RCC 7860 (cell line): ENCODE measurements at regions not wholly inside any gene's neighbourhood (a gene's known extent, or its start where the extent isn't known, plus 50 kb on each side); places are given as distances from the start of the nearest gene placed in this dataset.
"Not testable (repeated sequence)": the region's sequence is repeated elsewhere in the genome, so short reads cannot be mapped to it uniquely, and the experiment has no call there.

ENCODE experiments used
- DNase-seq: peaks from one replicate; pipeline ENCODE4 v3.0.0-alpha.2; 2015; ENCODE audit warnings: low spot score
- FAIRE-seq: peaks from 2 replicates; lab custom pipeline; 2012; peaks lifted over from hg19 to GRCh38; lab: Jason Lieb, UNC

DNA sequence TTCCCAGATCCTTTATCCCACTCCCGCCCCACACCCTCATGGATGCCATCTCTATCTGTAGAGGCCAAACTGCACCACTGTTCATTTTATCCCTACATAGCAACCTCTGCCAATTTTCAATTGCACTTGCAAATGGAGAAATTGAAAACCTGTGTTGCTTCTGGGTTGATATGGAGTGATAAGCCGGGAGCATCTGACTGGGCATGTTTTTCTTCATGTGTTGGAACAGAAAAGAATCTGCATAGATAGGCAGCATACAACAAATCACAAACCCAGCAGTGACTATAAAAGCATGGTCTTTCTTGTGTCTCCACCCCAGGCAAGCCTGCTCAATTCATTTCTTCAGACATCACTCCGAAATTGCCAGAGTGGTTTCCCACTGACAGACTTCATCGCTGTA is 608.8 kb upstream of the CAMK1G start:
- DNase-seq = no peak
- no peak for FAIRE-seq

DNA sequence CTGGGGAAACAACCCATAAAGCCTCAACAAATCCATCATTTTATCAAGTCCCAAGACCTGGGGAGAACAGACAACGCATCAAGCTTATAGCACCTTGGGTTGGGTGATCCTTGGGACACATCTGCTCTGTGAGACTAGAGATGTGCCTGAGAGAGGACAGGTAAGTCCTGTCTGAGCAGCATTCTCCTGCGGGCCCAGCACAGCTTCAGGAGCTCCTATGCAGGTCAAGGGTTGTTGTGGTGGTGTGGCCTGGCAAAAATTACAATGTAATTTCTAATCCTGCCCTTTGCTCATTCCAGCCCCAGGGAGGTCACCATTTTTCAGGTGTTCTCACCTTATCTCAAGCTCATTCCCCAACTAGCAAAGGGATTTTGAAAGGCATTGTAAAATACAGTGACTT is 608.1 kb upstream of the CAMK1G start:
- DNase-seq (no peak), FAIRE-seq (no peak)

- DNase-seq (no peak), FAIRE-seq (peak; percentile 28)
Measured at GRCh38 chr1:208977012-208977411, 606.5 kb upstream of the CAMK1G start.

GRCh38 chr1:208977638-208978256 is 605.8 kb upstream of the CAMK1G start:
- DNase-seq = no peak
- FAIRE-seq = no peak

GRCh38 chr1:208979776-208980175 is 603.7 kb upstream of the CAMK1G start:
- FAIRE-seq (no peak), DNase-seq (peak; percentile 26)

DNA sequence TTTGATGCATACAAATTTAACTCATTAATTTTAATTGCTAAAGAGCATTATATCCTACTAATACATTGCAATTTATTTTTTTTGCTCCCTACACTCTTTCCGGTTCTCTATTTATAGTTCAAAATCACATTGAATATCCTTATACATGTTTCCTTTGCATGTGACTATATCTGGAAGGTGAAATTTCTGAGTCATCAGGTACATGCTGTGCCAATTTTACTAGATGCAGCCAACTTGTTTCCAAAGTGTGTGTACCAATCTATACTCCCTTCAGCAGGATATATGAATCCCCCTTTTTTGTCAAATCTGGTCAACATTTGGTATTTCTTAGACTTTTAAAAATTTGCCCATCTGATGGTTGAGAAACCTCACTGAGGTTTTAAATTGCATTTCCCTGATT is 602.9 kb upstream of the CAMK1G start:
- DNase-seq (no peak), FAIRE-seq (no peak)

- no peak for DNase-seq
- no peak for FAIRE-seq
Measured at GRCh38 chr1:208985231-208985630, 598.3 kb upstream of the CAMK1G start.

DNA sequence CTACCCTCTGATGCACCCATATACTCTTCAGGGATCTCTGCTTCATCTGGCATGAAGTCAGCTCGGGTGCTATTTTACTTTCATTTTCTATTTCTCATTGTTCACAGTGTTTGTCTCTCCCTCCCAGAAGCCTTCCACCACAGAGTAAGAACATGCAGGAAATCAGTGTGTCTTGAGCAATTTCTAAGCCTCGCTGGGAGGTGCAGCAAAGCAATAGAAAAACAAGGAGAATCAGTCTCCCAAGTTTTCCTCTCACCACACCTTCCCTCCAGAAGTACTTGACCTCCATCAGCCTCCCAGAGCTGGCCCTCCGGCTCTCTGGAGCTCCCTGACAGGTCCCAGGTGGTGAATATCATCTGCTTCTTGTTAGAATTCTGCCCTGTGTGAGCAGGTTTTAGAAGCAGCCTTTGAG is 594.7 kb upstream of the CAMK1G start:
- peak; percentile 23 for FAIRE-seq

GRCh38 chr1:208990456-208990855 is 593.1 kb upstream of the CAMK1G start:
- FAIRE-seq (peak; percentile 48), DNase-seq (no peak)

More for the DNA sequence above, 594.7 kb upstream of the CAMK1G start:
- peak; percentile 61 for DNase-seq

DNA sequence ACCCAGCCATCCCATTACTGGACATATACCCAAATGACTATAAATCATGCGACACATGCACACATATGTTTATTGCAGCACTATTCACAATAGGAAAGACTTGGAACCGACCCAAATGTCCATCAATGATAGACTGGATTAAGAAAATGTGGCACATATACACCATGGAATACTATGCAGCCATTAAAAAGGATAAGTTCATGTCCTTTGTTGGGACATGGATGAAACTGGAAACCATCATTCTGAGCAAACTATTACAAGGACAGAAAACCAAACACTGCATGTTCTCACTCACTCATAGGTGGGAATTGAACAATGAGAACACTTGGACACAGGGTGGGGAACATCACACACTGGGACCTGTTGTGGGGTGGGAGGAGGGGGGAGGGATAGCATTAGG is 586.5 kb upstream of the CAMK1G start:
- not testable (repeated sequence) for FAIRE-seq, DNase-seq

DNA sequence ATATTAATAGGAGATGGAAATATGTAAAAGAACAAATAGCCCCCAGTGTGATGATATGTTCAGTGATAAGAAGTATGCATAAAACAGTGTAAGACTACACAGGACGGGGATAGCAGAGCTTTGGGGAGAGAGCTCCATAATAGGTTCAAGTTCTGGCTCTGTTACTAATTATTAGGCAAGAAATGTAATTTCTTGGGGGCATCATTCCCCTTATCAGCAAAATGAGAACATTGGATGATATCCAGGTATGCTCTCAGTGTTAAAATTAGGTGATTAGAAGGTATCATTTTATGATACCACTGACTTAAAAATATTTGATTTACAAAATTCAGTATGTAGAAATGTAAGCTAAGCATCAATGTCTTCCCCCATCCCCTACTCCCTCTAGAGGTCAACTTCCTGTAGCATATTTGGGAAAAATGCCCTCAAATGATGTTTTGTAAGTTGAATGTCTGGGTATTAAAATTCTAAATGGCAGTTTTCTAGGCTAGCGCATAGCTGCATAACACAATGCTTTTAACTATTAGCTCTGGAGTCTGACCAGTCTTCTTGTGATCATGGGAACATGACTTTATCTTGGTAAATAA is 585.7 kb upstream of the CAMK1G start:
- FAIRE-seq (no peak), DNase-seq (no peak)

GRCh38 chr1:209008586-209008985 is 574.9 kb upstream of the CAMK1G start:
- FAIRE-seq = no peak

DNA sequence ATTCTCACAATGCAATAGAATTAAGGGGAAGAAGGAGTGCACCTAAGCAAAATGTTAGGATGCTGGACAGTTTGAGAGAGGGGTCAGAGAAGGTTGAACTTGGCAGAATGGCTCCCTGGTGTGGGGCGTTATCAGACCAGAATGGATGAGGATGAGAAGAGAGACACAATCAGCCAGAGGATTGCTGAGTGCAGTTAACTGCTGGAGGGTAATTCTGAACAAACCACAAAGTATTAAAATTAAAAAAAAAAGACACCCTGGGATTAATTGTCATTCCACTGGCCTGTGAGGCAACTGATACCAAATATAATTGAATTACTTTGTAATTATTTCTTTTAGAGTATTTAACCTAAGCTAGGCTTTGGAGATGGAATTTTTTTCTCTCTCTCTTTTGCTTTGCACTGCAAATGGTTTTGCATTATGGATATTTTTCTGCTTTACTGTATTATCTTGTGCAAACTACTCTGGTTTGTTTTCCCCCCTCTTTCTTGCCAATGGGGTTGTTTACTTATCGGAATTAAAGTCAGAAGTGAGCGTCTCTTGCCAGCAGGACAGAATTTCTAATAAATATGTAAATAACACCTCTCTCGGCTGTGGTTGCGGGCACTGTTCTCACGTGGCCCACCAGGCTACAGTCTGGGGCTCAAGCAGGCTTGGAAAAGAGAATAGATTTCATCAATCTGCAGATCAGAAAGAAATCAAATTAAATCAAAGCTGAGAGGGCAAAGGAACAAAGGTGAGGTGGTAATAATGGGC is 572.9 kb upstream of the CAMK1G start:
- no peak for DNase-seq
- FAIRE-seq = no peak

More at GRCh38 chr1:209008586-209008985, 574.9 kb upstream of the CAMK1G start:
- no peak for DNase-seq

DNA sequence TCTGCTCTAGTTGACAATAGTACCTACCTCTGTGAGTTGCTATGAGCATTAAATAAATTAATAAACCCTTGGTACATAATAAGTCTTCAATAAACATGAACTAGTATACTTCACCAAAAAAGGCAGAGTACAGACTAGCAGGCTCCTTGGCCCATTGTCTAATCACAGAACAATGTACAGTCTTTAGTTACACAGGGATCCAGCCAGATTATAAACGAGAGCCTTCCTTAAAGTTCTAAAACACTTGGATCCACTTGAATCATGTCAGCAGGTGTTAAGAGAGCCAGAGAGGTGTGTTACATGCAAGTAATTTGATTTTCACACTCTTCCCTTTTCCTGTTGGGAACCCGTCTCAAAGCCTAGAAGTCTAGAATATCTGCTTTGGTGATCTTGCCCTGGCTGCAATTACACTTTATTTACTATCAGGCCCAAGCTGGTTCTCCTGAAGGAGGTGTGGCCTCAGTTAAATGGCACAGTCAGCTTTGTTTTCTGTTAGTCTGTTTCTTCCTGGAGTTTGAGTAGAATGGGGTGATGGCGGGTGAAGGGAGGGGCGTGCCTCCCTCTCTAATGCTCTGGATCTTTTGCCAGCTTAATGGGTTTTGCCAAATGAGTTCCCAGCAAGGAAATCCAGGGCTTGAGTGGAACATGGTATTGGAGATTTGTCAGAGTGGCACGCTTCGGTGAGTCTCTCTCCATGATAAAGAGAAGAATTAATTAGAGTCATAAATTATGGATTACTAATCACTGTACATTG is 570.9 kb upstream of the CAMK1G start:
- no peak for FAIRE-seq
- DNase-seq = no peak

DNA sequence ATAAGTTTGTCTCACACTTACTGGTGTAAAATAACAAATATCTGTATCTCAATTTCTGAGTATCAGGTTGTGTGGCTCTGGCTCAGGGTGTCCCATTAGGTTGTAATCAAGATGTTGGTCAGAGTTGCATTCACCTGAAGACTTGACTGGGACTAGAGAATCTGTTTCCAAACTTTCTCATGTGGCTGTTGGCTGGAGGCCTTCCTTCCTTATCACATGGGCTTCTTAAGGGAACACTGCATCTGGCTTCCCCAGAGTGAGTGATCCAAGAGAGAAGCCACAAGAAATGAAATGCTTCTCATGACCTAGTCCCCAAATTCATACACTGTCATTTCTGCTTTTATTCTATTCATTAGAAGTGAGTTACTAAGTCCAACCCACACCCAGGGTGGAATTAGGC is 568.4 kb upstream of the CAMK1G start:
- DNase-seq = no peak
- no peak for FAIRE-seq

DNA sequence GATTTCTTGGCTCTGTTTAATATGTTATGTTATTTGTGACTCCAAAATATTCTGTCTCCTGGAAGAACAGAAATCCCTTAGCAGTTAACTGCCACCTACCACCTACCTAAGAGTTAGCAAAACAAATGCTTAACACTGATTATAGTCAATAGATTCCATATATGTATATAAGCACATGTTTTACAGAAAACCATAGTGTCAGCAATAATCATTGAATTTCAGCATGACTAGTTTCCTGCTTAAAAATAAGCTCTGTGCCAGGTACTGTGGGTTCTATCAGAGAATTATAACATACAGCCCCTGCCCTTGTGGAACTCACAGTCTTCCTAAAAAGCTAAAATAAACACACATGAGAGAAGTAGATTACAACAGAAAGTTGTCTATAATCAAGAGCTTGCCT is 561.9 kb upstream of the CAMK1G start:
- DNase-seq = no peak
- no peak for FAIRE-seq

GRCh38 chr1:209023790-209024189 is 559.7 kb upstream of the CAMK1G start:
- FAIRE-seq (no peak), DNase-seq (no peak)

DNA sequence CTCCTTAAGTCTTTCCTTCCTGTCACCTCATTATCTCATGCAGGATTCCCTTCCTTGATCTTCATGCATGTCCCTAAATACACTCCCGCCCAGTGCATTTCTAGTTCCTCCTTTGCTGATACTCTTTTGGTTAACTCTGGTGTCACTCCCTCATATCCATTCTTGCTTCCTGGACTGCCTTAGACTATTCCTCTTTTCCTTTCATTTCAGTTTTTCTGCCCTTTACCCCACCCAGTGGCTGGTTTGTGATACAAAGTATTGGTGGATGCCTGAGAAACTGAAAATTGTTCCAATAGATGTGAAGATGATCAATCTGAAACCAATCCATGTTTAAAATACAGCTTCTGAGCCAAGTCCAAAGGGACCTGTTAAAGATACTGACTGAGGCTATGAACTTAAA is 553.8 kb upstream of the CAMK1G start:
- FAIRE-seq = no peak
- DNase-seq = no peak

DNA sequence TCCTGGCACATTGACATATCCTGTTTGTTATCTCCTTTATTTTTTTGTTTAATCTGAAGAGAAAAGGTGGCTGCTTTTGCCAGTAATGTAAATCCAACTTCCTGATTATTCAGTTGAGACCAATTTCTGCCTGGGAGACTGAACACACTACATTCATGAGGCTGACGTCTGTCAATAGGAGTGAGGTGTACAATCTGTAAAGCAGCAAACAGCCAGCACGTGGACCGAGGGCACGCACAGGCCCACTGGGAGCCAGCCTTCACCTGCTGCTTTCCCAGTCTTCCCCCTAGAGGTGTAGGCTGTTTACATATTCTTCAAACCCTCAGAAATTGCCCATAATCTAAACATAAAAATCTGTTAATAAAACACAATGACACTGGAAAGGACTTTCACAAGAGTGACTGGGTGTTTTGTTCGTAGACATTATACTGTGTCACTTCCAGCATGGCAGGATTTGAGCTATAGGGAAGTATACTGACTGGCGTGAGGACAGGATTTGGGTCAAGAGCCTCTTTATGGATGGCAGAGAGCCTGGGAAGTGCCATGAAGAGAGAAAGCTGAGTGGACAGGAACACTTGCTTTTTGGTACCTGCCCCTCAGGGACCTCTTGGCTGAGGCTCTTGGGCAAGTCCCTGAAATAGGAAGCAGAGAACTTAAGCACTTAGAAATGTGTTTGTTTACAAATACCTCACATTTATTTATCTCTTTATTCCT is 552.9 kb upstream of the CAMK1G start:
- FAIRE-seq (no peak), DNase-seq (no peak)

DNA sequence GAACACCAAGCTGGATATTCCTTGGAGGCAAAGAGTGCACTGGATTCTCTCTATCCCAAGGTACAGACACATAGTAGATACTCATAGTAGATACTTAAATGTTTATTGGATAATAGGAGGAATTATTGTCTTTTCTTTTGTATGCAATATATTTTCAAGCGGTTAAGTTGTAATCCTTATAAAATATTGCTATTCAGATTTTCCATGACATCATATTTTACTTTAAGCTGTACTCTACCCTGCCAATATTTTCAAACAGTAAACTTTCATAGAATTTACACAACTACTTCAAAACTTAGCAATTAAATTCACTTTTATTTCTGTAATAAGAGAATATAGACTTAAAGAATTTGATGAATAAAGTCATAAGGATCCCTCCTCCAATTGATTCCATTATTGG is 546.5 kb upstream of the CAMK1G start:
- FAIRE-seq (no peak), DNase-seq (no peak)

GRCh38 chr1:209038316-209038715 is 545.2 kb upstream of the CAMK1G start:
- DNase-seq (no peak), FAIRE-seq (no peak)
